ENCODE measurements at regions not wholly inside any gene's neighbourhood (a gene's known extent, or its start where the extent isn't known, plus 50 kb on each side); places are given as distances from the start of the nearest gene placed in this dataset.

DNA sequence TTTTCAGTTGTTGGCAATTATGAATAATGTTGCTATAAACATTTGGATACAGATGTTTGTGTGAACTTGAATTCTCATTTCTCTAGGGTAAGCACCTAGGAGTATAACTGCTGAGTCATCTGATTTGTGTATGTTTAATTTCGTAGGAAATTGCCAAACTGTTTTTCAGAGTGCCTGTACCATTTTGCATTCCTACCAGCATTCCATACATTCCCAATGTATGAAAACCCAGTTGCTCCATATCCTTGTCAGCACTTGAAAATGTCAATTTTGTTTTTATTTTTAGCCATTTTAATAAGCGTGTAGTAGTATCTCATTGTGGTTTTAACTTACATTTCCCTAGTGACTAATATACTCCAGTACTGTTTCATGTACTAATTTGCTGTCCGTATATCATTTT lies 98.5 kb upstream of the TSC22D2 start:
- TF ChIP-seq CTCF (IDR thresholded peaks at IDR 0.05) (no peak), POLR2A (IDR thresholded peaks at IDR 0.05) (no peak)
